Ascending aorta (tissue), 2 donors: ENCODE measurements at regions not wholly inside any gene's neighbourhood (a gene's known extent, or its start where the extent isn't known, plus 50 kb on each side); places are given as distances from the start of the nearest gene placed in this dataset.

Experiments used
- DNase-seq, 2 donors: peaks; one replicate each; pipeline ENCODE4 v3.0.0-alpha.2; 2019; ENCODE audit warnings: low spot score in 2 of 2
- H3K27ac ChIP-seq, 2 donors: fragments of 200-600 bp; sonication (generic); one replicate each; pipeline ENCODE4 v1.5.1; 2016 to 2017; ENCODE audit warnings: mild to moderate bottlenecking in 1 of 2
- H3K27me3 ChIP-seq: fragments of 200-600 bp; sonication (generic); one replicate; pipeline ENCODE4 v1.5.1; 2017
- H3K36me3 ChIP-seq, 2 donors: fragments of 200-600 bp; sonication (generic); one replicate each; pipeline ENCODE4 v1.5.1; 2016
- H3K4me1 ChIP-seq, 2 donors: fragments of 200-600 bp; sonication (generic); one replicate each; pipeline ENCODE4 v1.5.1; 2016 to 2017; ENCODE audit warnings: mild to moderate bottlenecking in 1 of 2
- H3K4me3 ChIP-seq, 2 donors: fragments of 200-600 bp; sonication (generic); one replicate each; pipeline ENCODE4 v1.5.1; 2016 to 2017; ENCODE audit warnings: mild to moderate bottlenecking in 1 of 2
- H3K9me3 ChIP-seq, 2 donors: fragments of 200-600 bp; sonication (generic); one replicate each; pipeline ENCODE4 v1.5.1; 2016
- CTCF ChIP-seq, 3 experiments: fragments of 200-600 bp in 2 of 3; fragments of 450-650 bp in 1 of 3; sonication (generic) in 2 of 3; IDR thresholded peaks; one replicate each; pipeline ENCODE4 v1.5.1; 2016 to 2019; ENCODE audit warnings: antibody characterized with exemption in 3 of 3, mild to moderate bottlenecking in 1 of 3, moderate library complexity in 1 of 3
- intact Hi-C: fragments of 100-400 bp; cut with DNase I; formaldehyde crosslinking; loops from one replicate; pipeline ENCODE4 v1.15.1; 2023

- TF ChIP-seq CTCF (IDR thresholded peaks at IDR 0.05): no peak
- H3K27ac ChIP-seq: no peak overlapping the region
- no peaks in the 10 kb centered on the region for H3K4me1 ChIP-seq
- no peak overlapping the region for H3K4me3 ChIP-seq
- no peaks in the 10 kb centered on the region for H3K27me3 ChIP-seq
- no peaks in the 10 kb centered on the region for H3K9me3 ChIP-seq
- no peak for DNase-seq
- no peaks in the 10 kb centered on the region for H3K36me3 ChIP-seq
- intact Hi-C loops: no loop called here
Observed at GRCh38 chr15:39018966-39019365, 454.4 kb upstream of the RASGRP1 start.

- intact Hi-C loops: no loop called here
- Histone ChIP-seq H3K9me3 (no peaks in the 10 kb centered on the region), H3K27ac (no peak overlapping the region), H3K4me1 (no peaks in the 10 kb centered on the region), H3K4me3 (no peak overlapping the region), H3K36me3 (no peaks in the 10 kb centered on the region), H3K27me3 (no peaks in the 10 kb centered on the region)
- no peak for DNase-seq
- TF ChIP-seq CTCF (IDR thresholded peaks at IDR 0.05): no peak
Observed at GRCh38 chr15:39021341-39021740, 456.7 kb upstream of the RASGRP1 start.

- no peaks in the 10 kb centered on the region for H3K36me3 ChIP-seq
- H3K27me3 ChIP-seq: no peaks in the 10 kb centered on the region
- intact Hi-C loops: no loop called here
- no peaks in the 10 kb centered on the region for H3K4me1 ChIP-seq
- TF ChIP-seq CTCF (IDR thresholded peaks at IDR 0.05): no peak
- H3K27ac ChIP-seq: no peak overlapping the region
- no peak for DNase-seq
- no peaks in the 10 kb centered on the region for H3K9me3 ChIP-seq
- H3K4me3 ChIP-seq: no peak overlapping the region
Observed at GRCh38 chr15:39022532-39023305, 458.1 kb upstream of the RASGRP1 start.

- no peak for DNase-seq
- Histone ChIP-seq H3K4me3 (no peak overlapping the region), H3K36me3 (no peaks in the 10 kb centered on the region), H3K27me3 (no peaks in the 10 kb centered on the region), H3K4me1 (no peaks in the 10 kb centered on the region), H3K27ac (no peak overlapping the region), H3K9me3 (no peaks in the 10 kb centered on the region)
- intact Hi-C loops: no loop called here
- TF ChIP-seq CTCF (IDR thresholded peaks at IDR 0.05): no peak
Observed at GRCh38 chr15:39025321-39025720, 460.7 kb upstream of the RASGRP1 start.

- Histone ChIP-seq H3K36me3 (no peaks in the 10 kb centered on the region), H3K4me3 (no peak overlapping the region), H3K27ac (no peak overlapping the region), H3K4me1 (no peaks in the 10 kb centered on the region), H3K9me3 (no peaks in the 10 kb centered on the region), H3K27me3 (no peaks in the 10 kb centered on the region)
- TF ChIP-seq CTCF (IDR thresholded peaks at IDR 0.05): no peak
- intact Hi-C loops: no loop called here
- no peak for DNase-seq
Observed at GRCh38 chr15:39025881-39026280, 461.3 kb upstream of the RASGRP1 start.

- H3K27ac ChIP-seq: no peak overlapping the region
- DNase-seq: peak in 1 of 2 donors; percentile 65
Observed at GRCh38 chr15:39028069-39028468, 463.5 kb upstream of the RASGRP1 start.

More at GRCh38 chr15:39028069-39028468, 463.5 kb upstream of the RASGRP1 start:
- no peaks in the 10 kb centered on the region for H3K9me3 ChIP-seq
- no peaks in the 10 kb centered on the region for H3K4me1 ChIP-seq
- no peaks in the 10 kb centered on the region for H3K36me3 ChIP-seq
- TF ChIP-seq CTCF (IDR thresholded peaks at IDR 0.05): no peak
- H3K27me3 ChIP-seq: no peaks in the 10 kb centered on the region
- no peak overlapping the region for H3K4me3 ChIP-seq
- intact Hi-C loops: no loop called here
